Lung (tissue), 11 donors: ENCODE measurements at regions not wholly inside any gene's neighbourhood (a gene's known extent, or its start where the extent isn't known, plus 50 kb on each side); places are given as distances from the start of the nearest gene placed in this dataset.
"Not testable (repeated sequence)": the region's sequence is repeated elsewhere in the genome, so short reads cannot be mapped to it uniquely, and the experiment has no call there.

Experiments used
- ATAC-seq: fragments of 200-7000 bp; cut with Tn5 transposase; one replicate; pipeline ENCODE4 v1.9.1; 2020; ENCODE audit warnings: moderate number of reproducible peaks; ENCODE audit not compliant: insufficient read depth, low FRiP score
- DNase-seq, 3 donors: peaks; one replicate each; pipeline ENCODE4 v3.0.0-alpha.2; 2013 to 2017
- H3K27ac ChIP-seq, 2 donors: one replicate each; pipeline ENCODE4 v1.5.1; 2013; ENCODE audit warnings: mild to moderate bottlenecking in 2 of 2, moderate library complexity in 2 of 2, control low read depth in 1 of 2, inconsistent platforms in 1 of 2, low read depth in 1 of 2, low read length in 1 of 2
- H3K27me3 ChIP-seq, 3 donors: one replicate each; pipeline ENCODE4 v1.5.1; 2013; ENCODE audit warnings: low read length in 2 of 3; ENCODE audit not compliant: control insufficient read depth in 3 of 3, insufficient read depth in 3 of 3
- H3K36me3 ChIP-seq, 4 donors: one replicate each; pipeline ENCODE4 v1.5.1; 2013; ENCODE audit warnings: low read length in 4 of 4, mild to moderate bottlenecking in 1 of 4, moderate library complexity in 1 of 4; ENCODE audit not compliant: control insufficient read depth in 4 of 4, insufficient read depth in 4 of 4
- H3K4me1 ChIP-seq, 5 donors: one replicate each; pipeline ENCODE4 v1.5.1; 2013; ENCODE audit warnings: low read length in 5 of 5, mild to moderate bottlenecking in 2 of 5, moderate library complexity in 1 of 5; ENCODE audit not compliant: control insufficient read depth in 5 of 5, insufficient read depth in 5 of 5
- H3K4me3 ChIP-seq: one replicate; pipeline ENCODE4 v1.5.1; 2013; ENCODE audit warnings: mild to moderate bottlenecking, control low read depth, moderate library complexity
- H3K9ac ChIP-seq, 2 donors: one replicate each; pipeline ENCODE4 v1.5.1; 2013; ENCODE audit warnings: low read length in 2 of 2, control low read depth in 1 of 2; ENCODE audit not compliant: insufficient read depth in 1 of 2
- H3K9me3 ChIP-seq, 4 donors: one replicate each; pipeline ENCODE4 v1.5.1; 2013; ENCODE audit warnings: low read length in 3 of 4, mild to moderate bottlenecking in 1 of 4, moderate library complexity in 1 of 4; ENCODE audit not compliant: control insufficient read depth in 4 of 4, insufficient read depth in 3 of 4
- CTCF ChIP-seq: IDR thresholded peaks from 2 replicates; pipeline ENCODE4 v1.5.1; 2012; ENCODE audit warnings: mild to moderate bottlenecking; ENCODE audit errors: control extremely low read depth, extremely low read depth
- whole genome bisulfite sequencing, 2 donors: extraction: QIAGEN DNeasy Blood & Tissue Kit; methylation state at CpG; one replicate each; pipeline ENCODE4 v1.1.7; 2013; 5-methylcytosine and 5-hydroxymethylcytosine counted together
- donor health status: control.
- donor health status: control.
- donor health status: Bipolar disorder and iron deficiency.
- donor health status: healthy.
- donor health status: DM: yes; HTN: yes; CAD: no.

GRCh38 chr3:22399566-22399965 is 648.6 kb upstream of the ZNF385D start:
- ATAC-seq, result no peak
- DNase-seq, result no peak
- Histone ChIP-seq H3K27ac (no peak overlapping the region), H3K4me3 (no peak overlapping the region), H3K9me3 (no peaks in the 10 kb centered on the region), H3K36me3 (no peaks in the 10 kb centered on the region), H3K4me1 (no peaks in the 10 kb centered on the region), H3K27me3 (no peaks in the 10 kb centered on the region), H3K9ac (no peak overlapping the region)
- WGBS, 2 donors, result 68 to 84% methylated on average over 4 of the region's 4 CpGs
- TF ChIP-seq CTCF, result no peak

- ATAC-seq, result no peak
Observed at GRCh38 chr3:22401499-22401898, 650.5 kb upstream of the ZNF385D start.

GRCh38 chr3:22414239-22414638 is 663.2 kb upstream of the ZNF385D start:
- no peaks in the 10 kb centered on the region for H3K4me1 ChIP-seq
- H3K36me3 ChIP-seq, result no peaks in the 10 kb centered on the region
- no peak overlapping the region for H3K27ac ChIP-seq
- H3K27me3 ChIP-seq, result no peaks in the 10 kb centered on the region
- 77 to 81% methylated on average over 3 of the region's 3 CpGs for WGBS, 2 donors
- no peak overlapping the region for H3K4me3 ChIP-seq
- no peak overlapping the region for H3K9ac ChIP-seq
- no peak for TF ChIP-seq CTCF
- ATAC-seq (no peak), DNase-seq (no peak)
- peaks cover 0 to 4% (median 1%) of the 10 kb centered on the region in 4 donors for H3K9me3 ChIP-seq

More at GRCh38 chr3:22401499-22401898, 650.5 kb upstream of the ZNF385D start:
- Histone ChIP-seq H3K36me3 (no peaks in the 10 kb centered on the region), H3K9ac (no peak overlapping the region), H3K4me1 (no peaks in the 10 kb centered on the region), H3K27me3 (no peaks in the 10 kb centered on the region), H3K27ac (no peak overlapping the region), H3K4me3 (no peak overlapping the region), H3K9me3 (no peaks in the 10 kb centered on the region)
- TF ChIP-seq CTCF, result no peak
- DNase-seq, result no peak

GRCh38 chr3:22416838-22417446 is 665.9 kb upstream of the ZNF385D start:
- not testable (repeated sequence) for H3K27ac ChIP-seq, H3K4me3 ChIP-seq, H3K27me3 ChIP-seq, H3K9ac ChIP-seq, H3K4me1 ChIP-seq, H3K36me3 ChIP-seq, H3K9me3 ChIP-seq, DNase-seq, ATAC-seq
- WGBS, 2 donors, result 84 to 87% methylated on average over 16 to 19 of the region's 19 CpGs
